Mesendoderm (in vitro differentiated cells): ENCODE measurements at regions not wholly inside any gene's neighbourhood (a gene's known extent, or its start where the extent isn't known, plus 50 kb on each side); places are given as distances from the start of the nearest gene placed in this dataset.

ENCODE experiments used
- DNase-seq: peaks from one replicate; pipeline ENCODE4 v3.0.0; 2013
- H2AK5ac ChIP-seq: 2 replicates; pipeline ENCODE4 v1.6.1; 2013; ENCODE audit warnings: low read length, inconsistent platforms
- H2BK120ac ChIP-seq: 2 replicates; pipeline ENCODE4 v1.6.1; 2013; ENCODE audit warnings: low read depth, mild to moderate bottlenecking, low read length, moderate library complexity, mixed read lengths
- H2BK15ac ChIP-seq: replicated peaks from 2 replicates; pipeline ENCODE4 v1.6.1; 2013; ENCODE audit warnings: low read depth, mild to moderate bottlenecking, moderate library complexity
- H2BK5ac ChIP-seq: 2 replicates; pipeline ENCODE4 v1.6.1; 2013; ENCODE audit warnings: low read length, inconsistent platforms
- H3K18ac ChIP-seq: 2 replicates; pipeline ENCODE4 v1.6.1; 2013; ENCODE audit warnings: mild to moderate bottlenecking, low read length, mixed read lengths
- H3K23ac ChIP-seq: one replicate; pipeline ENCODE4 v1.6.1; 2013; ENCODE audit warnings: low read length
- H3K27ac ChIP-seq: 2 replicates; pipeline ENCODE4 v1.5.1; 2013; ENCODE audit warnings: low read depth, mild to moderate bottlenecking, inconsistent platforms, low read length, moderate library complexity
- H3K27me3 ChIP-seq: 2 replicates; pipeline ENCODE4 v1.6.1; 2013; ENCODE audit warnings: low read length, control low read depth, mild to moderate bottlenecking, inconsistent platforms; ENCODE audit not compliant: insufficient read depth, poor library complexity
- H3K36me3 ChIP-seq: 2 replicates; pipeline ENCODE4 v1.6.1; 2013; ENCODE audit warnings: low read length, inconsistent platforms; ENCODE audit not compliant: control insufficient read depth, insufficient read depth
- H3K4ac ChIP-seq: one replicate; pipeline ENCODE4 v1.6.1; 2013; ENCODE audit warnings: low read depth, mild to moderate bottlenecking, low read length, moderate library complexity
- H3K4me1 ChIP-seq: 2 replicates; pipeline ENCODE4 v1.6.1; 2013; ENCODE audit warnings: low read depth, low read length, inconsistent platforms; ENCODE audit not compliant: control insufficient read depth
- H3K4me2 ChIP-seq: 2 replicates; pipeline ENCODE4 v1.6.1; 2013; ENCODE audit warnings: low read length
- H3K4me3 ChIP-seq: 2 replicates; pipeline ENCODE4 v1.5.1; 2013; ENCODE audit warnings: mild to moderate bottlenecking, low read length
- H3K56ac ChIP-seq: one replicate; pipeline ENCODE4 v1.6.1; 2013; ENCODE audit warnings: low read length
- H3K79me1 ChIP-seq: 2 replicates; pipeline ENCODE4 v1.6.1; 2013; ENCODE audit warnings: low read length, inconsistent platforms
- H3K79me2 ChIP-seq: 2 replicates; pipeline ENCODE4 v1.6.1; 2013; ENCODE audit warnings: mild to moderate bottlenecking, low read length; ENCODE audit not compliant: control insufficient read depth, insufficient read depth
- H3K9ac ChIP-seq: 2 replicates; pipeline ENCODE4 v1.6.1; 2013; ENCODE audit warnings: low read length, inconsistent platforms
- H4K5ac ChIP-seq: one replicate; pipeline ENCODE4 v1.6.1; 2013; ENCODE audit warnings: low read length
- H4K8ac ChIP-seq: one replicate; pipeline ENCODE4 v1.6.1; 2013; ENCODE audit warnings: low read depth, mild to moderate bottlenecking, control low read depth, low read length, moderate library complexity
- WGBS: extraction: QIAGEN DNeasy Blood & Tissue Kit; methylation state at CpG from one replicate; pipeline ENCODE4 v1.1.7; 2013; ENCODE audit warnings: low lambda C conversion rate, missing lambda C conversion rate; ENCODE audit not compliant: insufficient coverage; ENCODE audit errors: extremely low coverage; 5-methylcytosine and 5-hydroxymethylcytosine counted together

DNA sequence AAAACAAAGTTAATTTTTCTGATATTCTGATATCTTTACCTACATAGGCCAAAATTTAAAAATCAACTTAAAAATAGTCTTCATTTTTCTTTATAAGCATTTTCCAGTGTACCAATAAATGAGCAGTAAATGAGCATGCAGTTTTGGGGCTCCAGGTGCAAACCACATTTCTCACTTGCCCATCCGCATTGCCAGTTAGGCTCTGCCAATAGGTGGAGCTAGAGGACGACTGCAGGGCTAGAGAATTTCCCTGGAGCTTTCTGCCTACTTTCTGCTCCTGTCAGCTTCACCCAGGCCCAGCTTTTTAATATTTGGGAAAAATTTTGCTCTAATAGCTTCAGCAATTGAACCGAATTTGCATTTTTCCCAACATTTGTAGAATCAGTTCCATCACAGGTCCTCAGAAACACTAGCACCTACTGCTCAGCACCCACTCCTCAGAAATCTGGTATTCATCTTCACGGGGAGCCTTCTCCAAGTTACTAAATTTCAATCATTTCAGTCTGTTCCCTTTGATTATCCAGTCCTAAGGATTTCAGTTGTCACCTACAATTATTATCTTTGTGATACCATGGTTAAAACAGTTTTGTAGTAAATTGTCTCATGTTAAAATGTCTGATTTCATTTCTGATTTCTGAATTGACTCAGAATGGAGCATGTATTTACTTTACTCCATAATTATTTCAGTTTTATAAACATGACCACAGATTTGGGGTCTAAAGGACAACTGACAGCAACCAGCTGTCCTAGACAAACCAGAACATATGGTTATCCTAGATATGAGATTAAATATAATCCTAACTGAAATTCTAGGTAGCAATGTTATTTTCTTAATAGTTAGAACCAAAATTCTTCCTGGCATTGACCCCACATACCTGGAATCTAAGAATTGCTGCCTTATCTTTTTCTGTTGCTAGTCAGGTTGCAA, 104.6 kb upstream of the FAM174A start:
- Histone ChIP-seq H3K36me3 (no peaks in the 10 kb centered on the region), H3K27ac (no peak overlapping the region), H3K56ac (no peak overlapping the region), H2AK5ac (no peak overlapping the region), H4K5ac (no peak overlapping the region), H3K79me2 (no peaks in the 10 kb centered on the region), H3K18ac (no peak overlapping the region), H3K4me3 (no peak overlapping the region), H3K79me1 (no peaks in the 10 kb centered on the region), H2BK5ac (no peak overlapping the region), H2BK15ac (no peak overlapping the region), H3K9ac (no peak overlapping the region), H3K4ac (no peak overlapping the region), H3K27me3 (no peaks in the 10 kb centered on the region), H4K8ac (no peak overlapping the region), H3K4me1 (no peaks in the 10 kb centered on the region), H2BK120ac (no peak overlapping the region), H3K4me2 (no peak overlapping the region), H3K23ac (no peak overlapping the region)
- DNase-seq = peak; percentile 62
- no CpG with 5 or more reads among the region's 4 CpGs for WGBS

DNA sequence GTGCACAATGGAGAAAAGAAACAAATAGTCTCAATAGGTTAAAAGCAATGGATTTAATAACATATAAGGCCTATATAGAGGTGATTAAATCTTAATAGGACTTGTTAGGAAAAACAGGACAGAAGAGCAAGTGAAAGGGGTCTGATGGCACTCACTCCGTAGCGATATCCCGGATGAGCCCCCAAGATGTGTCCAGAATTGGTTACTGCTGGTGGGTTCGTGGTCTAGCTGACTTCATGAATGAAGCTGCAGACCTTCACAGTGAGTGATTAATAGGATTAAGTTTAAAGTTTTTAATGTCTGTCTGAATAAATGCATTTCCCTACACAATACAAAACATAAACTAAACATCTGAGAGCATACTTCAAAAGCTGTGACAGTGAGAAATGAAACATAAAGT, 110.4 kb upstream of the FAM174A start:
- H2BK15ac ChIP-seq = no peak overlapping the region
- H3K79me2 ChIP-seq = no peaks in the 10 kb centered on the region
- H3K23ac ChIP-seq = no peak overlapping the region
- no CpG with 5 or more reads among the region's 4 CpGs for WGBS
- H3K27me3 ChIP-seq = no peaks in the 10 kb centered on the region
- H4K5ac ChIP-seq = no peak overlapping the region
- H4K8ac ChIP-seq = no peak overlapping the region
- no peak overlapping the region for H3K56ac ChIP-seq
- no peaks in the 10 kb centered on the region for H3K36me3 ChIP-seq
- no peak overlapping the region for H3K27ac ChIP-seq
- H3K4ac ChIP-seq = no peak overlapping the region
- no peak overlapping the region for H3K4me2 ChIP-seq
- H3K18ac ChIP-seq = no peak overlapping the region
- H3K4me1 ChIP-seq = no peaks in the 10 kb centered on the region
- DNase-seq = peak; percentile 55
- H2BK120ac ChIP-seq = no peak overlapping the region
- no peak overlapping the region for H2AK5ac ChIP-seq
- no peaks in the 10 kb centered on the region for H3K79me1 ChIP-seq
- H3K4me3 ChIP-seq = no peak overlapping the region
- no peak overlapping the region for H3K9ac ChIP-seq
- no peak overlapping the region for H2BK5ac ChIP-seq

DNA sequence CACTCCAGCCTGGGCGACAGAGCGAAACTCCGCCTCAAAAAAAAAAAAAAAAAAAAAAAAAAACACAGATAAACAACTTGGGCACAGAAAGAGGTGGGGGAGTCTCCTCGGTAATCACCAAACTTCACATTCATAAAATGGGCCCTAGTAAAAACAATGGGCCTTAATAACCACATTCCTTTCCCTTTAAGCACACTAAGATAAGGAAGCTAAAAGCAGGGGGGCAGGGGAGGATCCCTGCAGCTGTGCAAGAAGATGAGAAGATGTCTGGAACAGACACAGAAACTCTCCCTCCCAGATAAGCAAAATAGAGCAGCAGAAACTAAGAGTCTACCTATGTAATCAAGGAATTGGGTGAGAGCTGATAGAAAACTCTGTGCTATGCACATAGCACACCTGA, 111.2 kb upstream of the FAM174A start:
- H3K56ac ChIP-seq = no peak overlapping the region
- no peak overlapping the region for H4K8ac ChIP-seq
- no peaks in the 10 kb centered on the region for H3K79me1 ChIP-seq
- no peak overlapping the region for H3K4me2 ChIP-seq
- no CpG with 5 or more reads among the region's 4 CpGs for WGBS
- no peak overlapping the region for H3K23ac ChIP-seq
- no peak overlapping the region for H3K9ac ChIP-seq
- no peak overlapping the region for H4K5ac ChIP-seq
- no peak for DNase-seq
- H3K18ac ChIP-seq = no peak overlapping the region
- H2BK5ac ChIP-seq = no peak overlapping the region
- no peaks in the 10 kb centered on the region for H3K27me3 ChIP-seq
- H3K36me3 ChIP-seq = no peaks in the 10 kb centered on the region
- H3K4me1 ChIP-seq = no peaks in the 10 kb centered on the region
- H3K4me3 ChIP-seq = no peak overlapping the region
- H2AK5ac ChIP-seq = no peak overlapping the region
- no peak overlapping the region for H2BK15ac ChIP-seq
- H3K79me2 ChIP-seq = no peaks in the 10 kb centered on the region
- no peak overlapping the region for H3K4ac ChIP-seq
- no peak overlapping the region for H3K27ac ChIP-seq
- no peak overlapping the region for H2BK120ac ChIP-seq

DNA sequence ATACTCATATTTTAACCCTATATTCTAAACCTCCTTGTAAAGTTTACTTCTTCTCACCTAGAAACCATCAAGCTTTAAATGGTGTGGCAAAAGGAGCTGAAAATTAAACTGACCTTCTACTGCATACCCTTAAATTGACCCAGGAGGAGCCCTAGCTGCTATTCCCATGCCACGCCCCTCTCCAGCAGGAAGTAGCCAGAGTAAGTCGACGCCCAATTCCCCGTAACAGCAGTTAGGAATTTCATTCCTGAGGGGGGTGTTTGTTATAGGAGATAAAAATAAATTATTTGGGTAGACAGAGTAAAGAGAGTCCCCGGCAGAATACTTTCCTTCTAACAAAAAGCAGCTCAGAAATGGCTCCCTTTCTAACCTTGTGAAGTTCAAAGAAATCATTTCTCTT, 111.8 kb upstream of the FAM174A start:
- Histone ChIP-seq H2BK120ac (no peak overlapping the region), H3K9ac (no peak overlapping the region), H2BK5ac (no peak overlapping the region), H3K4me2 (no peak overlapping the region), H3K79me2 (no peaks in the 10 kb centered on the region), H2AK5ac (no peak overlapping the region), H3K27ac (no peak overlapping the region), H3K36me3 (no peaks in the 10 kb centered on the region), H3K4me3 (no peak overlapping the region), H3K79me1 (no peaks in the 10 kb centered on the region), H3K27me3 (no peaks in the 10 kb centered on the region), H3K56ac (no peak overlapping the region), H3K18ac (no peak overlapping the region), H3K4me1 (no peaks in the 10 kb centered on the region), H4K8ac (no peak overlapping the region), H4K5ac (no peak overlapping the region), H2BK15ac (no peak overlapping the region), H3K4ac (no peak overlapping the region), H3K23ac (no peak overlapping the region)
- no CpG with 5 or more reads among the region's 5 CpGs for WGBS
- DNase-seq = no peak

DNA sequence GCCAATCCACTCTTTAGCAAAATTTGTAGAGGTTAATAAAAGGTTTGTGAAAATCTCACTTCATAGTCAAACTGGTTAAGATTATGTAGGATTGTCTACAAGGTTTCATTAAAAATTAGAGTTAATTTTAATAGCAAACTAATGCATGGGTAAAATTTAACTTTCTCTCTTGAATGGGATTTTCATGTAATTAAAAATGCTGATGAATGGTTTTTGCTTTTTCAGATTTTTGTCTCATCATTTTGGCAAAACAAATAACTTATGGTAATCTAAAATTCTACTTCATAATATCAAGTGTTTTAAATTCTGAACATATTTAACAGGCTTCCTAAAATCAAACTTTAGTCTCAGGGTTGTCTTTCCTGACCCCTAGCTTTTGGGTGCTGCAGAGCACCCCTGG, 113.8 kb upstream of the FAM174A start:
- Histone ChIP-seq H3K79me1 (no peaks in the 10 kb centered on the region), H2AK5ac (no peak overlapping the region), H2BK120ac (no peak overlapping the region), H3K79me2 (no peaks in the 10 kb centered on the region), H3K27me3 (no peaks in the 10 kb centered on the region), H3K36me3 (no peaks in the 10 kb centered on the region), H4K5ac (no peak overlapping the region), H2BK5ac (no peak overlapping the region), H3K56ac (no peak overlapping the region), H3K4me1 (no peaks in the 10 kb centered on the region), H3K27ac (no peak overlapping the region), H4K8ac (no peak overlapping the region), H3K4ac (no peak overlapping the region), H3K9ac (no peak overlapping the region), H3K4me3 (no peak overlapping the region), H3K4me2 (no peak overlapping the region), H3K18ac (no peak overlapping the region), H3K23ac (no peak overlapping the region), H2BK15ac (no peak overlapping the region)
- DNase-seq = no peak

DNA sequence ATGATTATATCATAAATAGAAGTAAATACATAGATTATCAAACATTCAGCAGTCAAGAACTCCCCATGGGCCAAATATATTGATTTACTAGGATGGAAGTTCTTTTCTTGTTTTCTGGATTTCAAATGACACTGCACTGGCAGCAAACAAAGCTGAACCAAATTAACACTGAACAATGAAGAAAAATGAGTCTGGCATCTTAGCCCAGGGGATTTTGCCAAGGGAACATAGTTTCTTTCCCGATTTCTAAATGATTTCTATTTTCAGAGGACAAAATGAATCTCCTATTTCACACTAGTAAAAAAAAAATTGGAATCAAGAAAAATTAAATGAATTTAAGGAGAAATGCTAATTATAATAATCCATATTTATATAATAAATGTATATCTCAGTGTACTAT, 116.9 kb upstream of the FAM174A start:
- H2AK5ac ChIP-seq = no peak overlapping the region
- no peak for DNase-seq

More for the DNA sequence above, 116.9 kb upstream of the FAM174A start:
- Histone ChIP-seq H3K23ac (no peak overlapping the region), H3K9ac (no peak overlapping the region), H3K79me2 (no peaks in the 10 kb centered on the region), H4K5ac (no peak overlapping the region), H3K4ac (no peak overlapping the region), H3K36me3 (no peaks in the 10 kb centered on the region), H2BK120ac (no peak overlapping the region), H3K18ac (no peak overlapping the region), H3K79me1 (no peaks in the 10 kb centered on the region), H3K4me1 (no peaks in the 10 kb centered on the region), H2BK5ac (no peak overlapping the region), H3K27me3 (no peaks in the 10 kb centered on the region), H3K4me3 (no peak overlapping the region), H3K27ac (no peak overlapping the region), H4K8ac (no peak overlapping the region), H3K56ac (no peak overlapping the region), H2BK15ac (no peak overlapping the region), H3K4me2 (no peak overlapping the region)
- WGBS = no CpG with 5 or more reads among the region's 1 CpG
